NT2/D1 (cell line): ENCODE measurements at regions not wholly inside any gene's neighbourhood (a gene's known extent, or its start where the extent isn't known, plus 50 kb on each side); places are given as distances from the start of the nearest gene placed in this dataset.

Experiments
- DNase-seq: peaks from one replicate; pipeline ENCODE4 v3.0.0-alpha.2; 2011; ENCODE audit warnings: low read depth, low spot score
- H3K27me3 ChIP-seq: 2 replicates; pipeline ENCODE4 v1.6.0; 2011; ENCODE audit warnings: mild to moderate bottlenecking; ENCODE audit not compliant: insufficient read length, insufficient read depth
- H3K36me3 ChIP-seq: 2 replicates; pipeline ENCODE4 v1.6.1; 2011; ENCODE audit warnings: mild to moderate bottlenecking, low read length, mixed read lengths; ENCODE audit not compliant: insufficient read depth, insufficient read length
- H3K4me1 ChIP-seq: 2 replicates; pipeline ENCODE4 v1.5.1; 2011; ENCODE audit not compliant: insufficient read depth, insufficient read length
- H3K4me3 ChIP-seq: 2 replicates; pipeline ENCODE4 v1.5.1; 2011; ENCODE audit warnings: low read depth; ENCODE audit not compliant: insufficient read length
- H3K9ac ChIP-seq: 2 replicates; pipeline ENCODE4 v1.6.0; 2011; ENCODE audit warnings: low read depth; ENCODE audit not compliant: insufficient read length
- H3K9me3 ChIP-seq: 2 replicates; pipeline ENCODE4 v1.5.1; 2011; ENCODE audit warnings: mild to moderate bottlenecking, low read length; ENCODE audit not compliant: insufficient read depth
- SUZ12 ChIP-seq: IDR thresholded peaks from 2 replicates; pipeline ENCODE4 v1.6.1; 2011; ENCODE audit not compliant: insufficient read length, insufficient read depth; ENCODE audit errors: extremely low read depth
- YY1 ChIP-seq: IDR thresholded peaks from 2 replicates; pipeline ENCODE4 v1.6.1; 2011; ENCODE audit not compliant: insufficient read length, insufficient read depth
- ZNF274 ChIP-seq: IDR thresholded peaks from 2 replicates; pipeline ENCODE4 v1.6.1; 2011; ENCODE audit warnings: mild to moderate bottlenecking, low read depth, low read length

GRCh38 chr1:114324662-114324965 lies 170.9 kb upstream of the SYT6 start:
- no peaks in the 10 kb centered on the region for H3K36me3 ChIP-seq
- H3K9ac ChIP-seq, result no peak overlapping the region
- H3K9me3 ChIP-seq, result peaks cover 21% of the 10 kb centered on the region
- TF ChIP-seq YY1 (no peak), SUZ12 (no peak), ZNF274 (no peak)
- H3K4me3 ChIP-seq, result no peak overlapping the region
- H3K4me1 ChIP-seq, result no peaks in the 10 kb centered on the region
- no peak for DNase-seq
- H3K27me3 ChIP-seq, result no peaks in the 10 kb centered on the region

- Histone ChIP-seq H3K4me1 (no peaks in the 10 kb centered on the region), H3K36me3 (no peaks in the 10 kb centered on the region), H3K9me3 (peaks cover 21% of the 10 kb centered on the region), H3K4me3 (no peak overlapping the region), H3K27me3 (no peaks in the 10 kb centered on the region), H3K9ac (no peak overlapping the region)
- TF ChIP-seq ZNF274, result no peak
- DNase-seq, result no peak
These were observed 170.4 kb upstream of the SYT6 start for GRCh38 chr1:114323959-114324661.

- Histone ChIP-seq H3K9me3 (peaks cover 19% of the 10 kb centered on the region), H3K36me3 (no peaks in the 10 kb centered on the region), H3K4me1 (no peaks in the 10 kb centered on the region), H3K27me3 (no peaks in the 10 kb centered on the region), H3K9ac (no peak overlapping the region), H3K4me3 (no peak overlapping the region)
- TF ChIP-seq YY1 (no peak), ZNF274 (no peak), SUZ12 (no peak)
- DNase-seq, result no peak
These were observed 169.1 kb upstream of the SYT6 start for GRCh38 chr1:114322734-114323133.

GRCh38 chr1:114322207-114322606 lies 168.5 kb upstream of the SYT6 start:
- TF ChIP-seq YY1 (no peak), ZNF274 (no peak), SUZ12 (no peak)
- no peak overlapping the region for H3K9ac ChIP-seq

GRCh38 chr1:114320586-114320985 lies 166.9 kb upstream of the SYT6 start:
- H3K4me3 ChIP-seq, result no peak overlapping the region
- no peak for DNase-seq
- TF ChIP-seq ZNF274, result no peak
- no peak for TF ChIP-seq SUZ12
- no peak for TF ChIP-seq YY1

More at GRCh38 chr1:114322207-114322606, 168.5 kb upstream of the SYT6 start:
- Histone ChIP-seq H3K4me1 (no peaks in the 10 kb centered on the region), H3K4me3 (no peak overlapping the region), H3K36me3 (no peaks in the 10 kb centered on the region), H3K27me3 (no peaks in the 10 kb centered on the region), H3K9me3 (peaks cover 17% of the 10 kb centered on the region)
- DNase-seq, result no peak

GRCh38 chr1:114319418-114319817 lies 165.7 kb upstream of the SYT6 start:
- H3K4me1 ChIP-seq, result no peaks in the 10 kb centered on the region
- no peak for DNase-seq
- TF ChIP-seq ZNF274, result no peak
- TF ChIP-seq SUZ12, result no peak
- TF ChIP-seq YY1, result no peak

More at GRCh38 chr1:114320586-114320985, 166.9 kb upstream of the SYT6 start:
- no peak overlapping the region for H3K9ac ChIP-seq
- no peaks in the 10 kb centered on the region for H3K27me3 ChIP-seq
- no peaks in the 10 kb centered on the region for H3K36me3 ChIP-seq
- H3K9me3 ChIP-seq, result peaks cover under 1% of the 10 kb centered on the region; the same call in 1 of the 2 replicates
- no peaks in the 10 kb centered on the region for H3K4me1 ChIP-seq

GRCh38 chr1:114318961-114319360 lies 165.3 kb upstream of the SYT6 start:
- no peak for TF ChIP-seq SUZ12
- no peak for TF ChIP-seq YY1
- no peak for TF ChIP-seq ZNF274
- peaks cover 7% of the 10 kb centered on the region; the same call in 1 of the 2 replicates for H3K9me3 ChIP-seq
- no peak overlapping the region for H3K9ac ChIP-seq
- no peaks in the 10 kb centered on the region for H3K4me1 ChIP-seq
- no peaks in the 10 kb centered on the region for H3K36me3 ChIP-seq
- DNase-seq, result no peak
- H3K4me3 ChIP-seq, result no peak overlapping the region
- H3K27me3 ChIP-seq, result no peaks in the 10 kb centered on the region

More at GRCh38 chr1:114319418-114319817, 165.7 kb upstream of the SYT6 start:
- Histone ChIP-seq H3K4me3 (no peak overlapping the region), H3K27me3 (no peaks in the 10 kb centered on the region), H3K9me3 (peaks cover 2% of the 10 kb centered on the region; the same call in 1 of the 2 replicates), H3K36me3 (no peaks in the 10 kb centered on the region), H3K9ac (no peak overlapping the region)
